IMR-90 (cell line): ENCODE measurements at regions not wholly inside any gene's neighbourhood (a gene's known extent, or its start where the extent isn't known, plus 50 kb on each side); places are given as distances from the start of the nearest gene placed in this dataset.

Source experiments
- ATAC-seq: fragments of 200-7000 bp; cut with Tn5 transposase; 2 replicates; pipeline ENCODE4 v1.9.1; 2020; ENCODE audit warnings: low read depth, mild to moderate bottlenecking, moderate library complexity
- BruUV-seq: library from RNA; stranded (reverse); fragments of 400-500 nt; replicated peaks from 2 replicates; lab custom pipeline; 2021; lab: Mats Ljungman, UMichigan
- CTCF ChIA-PET: fragments of 300-600 bp; formaldehyde crosslinking; extraction: SDS; loops from one replicate; lab custom pipeline; 2021; ENCODE audit warnings: antibody characterized with exemption; lab: Yijun Ruan, JAX
- POLR2A ChIA-PET: fragments of 300-600 bp; sonication (Branson Sonifier 250); formaldehyde crosslinking; loops from one replicate; lab custom pipeline; 2022; ENCODE audit warnings: antibody characterized with exemption; ENCODE audit not compliant: unreplicated experiment; lab: Charles Lee
- DNase-seq: peaks from one replicate; pipeline ENCODE4 v3.0.0; 2013
- H2AFZ ChIP-seq: replicated peaks from 2 replicates; pipeline ENCODE3; 2013; ENCODE audit warnings: low read length, mild to moderate bottlenecking; ENCODE audit not compliant: poor library complexity
- H2AK5ac ChIP-seq: 2 replicates; pipeline ENCODE4 v1.6.1; 2013; ENCODE audit warnings: low read depth, low read length, inconsistent platforms
- H2AK9ac ChIP-seq: replicated peaks from 2 replicates; pipeline ENCODE3; 2013; ENCODE audit warnings: mild to moderate bottlenecking, low read depth, low read length, moderate library complexity; ENCODE audit not compliant: poor library complexity
- H2BK120ac ChIP-seq: 2 replicates; pipeline ENCODE4 v1.6.1; 2013; ENCODE audit warnings: low read depth, low read length, inconsistent platforms
- H2BK15ac ChIP-seq: 3 replicates; pipeline ENCODE4 v1.6.1; 2013; ENCODE audit warnings: low read depth, low read length, inconsistent platforms
- H2BK20ac ChIP-seq: 2 replicates; pipeline ENCODE4 v1.6.1; 2013; ENCODE audit warnings: low read depth, mild to moderate bottlenecking, inconsistent platforms, low read length, moderate library complexity
- H2BK5ac ChIP-seq: 2 replicates; pipeline ENCODE4 v1.6.1; 2013; ENCODE audit warnings: mild to moderate bottlenecking, low read depth, low read length, inconsistent platforms; ENCODE audit not compliant: poor library complexity, severe bottlenecking
- H3K14ac ChIP-seq: replicated peaks from 2 replicates; pipeline ENCODE4 v1.6.1; 2013; ENCODE audit warnings: low read depth, low read length, inconsistent platforms
- H3K18ac ChIP-seq: 2 replicates; pipeline ENCODE4 v1.6.1; 2013; ENCODE audit warnings: low read depth, low read length, control low read depth
- H3K23ac ChIP-seq: 2 replicates; pipeline ENCODE4 v1.6.1; 2013; ENCODE audit warnings: low read depth, low read length, inconsistent platforms
- H3K27ac ChIP-seq: 2 replicates; pipeline ENCODE4 v1.5.1; 2013; ENCODE audit warnings: mild to moderate bottlenecking, control low read depth, low read length; ENCODE audit not compliant: insufficient read depth
- H3K27me3 ChIP-seq: 2 replicates; pipeline ENCODE4 v1.6.1; 2013; ENCODE audit warnings: low read length; ENCODE audit not compliant: control insufficient read depth, insufficient read depth
- H3K36me3 ChIP-seq: 2 replicates; pipeline ENCODE4 v1.6.1; 2013; ENCODE audit warnings: low read length, mixed read lengths; ENCODE audit not compliant: control insufficient read depth, insufficient read depth
- H3K4ac ChIP-seq: 2 replicates; pipeline ENCODE4 v1.6.1; 2013; ENCODE audit warnings: low read depth, low read length, inconsistent platforms
- H3K4me1 ChIP-seq: 2 replicates; pipeline ENCODE4 v1.6.1; 2013; ENCODE audit warnings: low read length, mixed read lengths; ENCODE audit not compliant: control insufficient read depth, insufficient read depth
- H3K4me2 ChIP-seq: 2 replicates; pipeline ENCODE4 v1.6.1; 2013; ENCODE audit warnings: low read depth, mild to moderate bottlenecking, control low read depth, low read length, moderate library complexity
- H3K4me3 ChIP-seq: 2 replicates; pipeline ENCODE4 v1.5.1; 2013; ENCODE audit warnings: low read depth, mild to moderate bottlenecking, control low read depth, low read length, moderate library complexity; ENCODE audit not compliant: insufficient read depth
- H3K56ac ChIP-seq: 2 replicates; pipeline ENCODE4 v1.6.1; 2013; ENCODE audit warnings: low read length, inconsistent platforms; ENCODE audit not compliant: insufficient read depth; ENCODE audit errors: extremely low read depth
- H3K79me1 ChIP-seq, 2 experiments: 2 replicates each; pipeline ENCODE4 v1.6.1; 2013; ENCODE audit warnings: low read length in 2 of 2, inconsistent platforms in 1 of 2, low read depth in 1 of 2
- H3K9ac ChIP-seq: 2 replicates; pipeline ENCODE4 v1.6.1; 2013; ENCODE audit warnings: low read depth, low read length, control low read depth
- H3K9me1 ChIP-seq: 2 replicates; pipeline ENCODE4 v1.6.1; 2013; ENCODE audit warnings: low read length, inconsistent platforms; ENCODE audit not compliant: insufficient read depth
- H3K9me3 ChIP-seq: 2 replicates; pipeline ENCODE4 v1.6.1; 2013; ENCODE audit warnings: low read length; ENCODE audit not compliant: control insufficient read depth, insufficient read depth
- H4K20me1 ChIP-seq: 2 replicates; pipeline ENCODE4 v1.6.1; 2013; ENCODE audit warnings: low read length, inconsistent platforms; ENCODE audit not compliant: insufficient read depth
- H4K5ac ChIP-seq: 2 replicates; pipeline ENCODE4 v1.6.1; 2013; ENCODE audit warnings: mild to moderate bottlenecking, low read depth, low read length, control low read depth
- H4K8ac ChIP-seq, 2 experiments: 2 replicates each; pipeline ENCODE4 v1.6.1; 2013; ENCODE audit warnings: low read depth in 2 of 2, low read length in 2 of 2, control low read depth in 1 of 2, inconsistent platforms in 1 of 2
- H4K91ac ChIP-seq: 2 replicates; pipeline ENCODE4 v1.6.1; 2013; ENCODE audit warnings: low read depth, low read length, inconsistent platforms; ENCODE audit not compliant: insufficient read depth
- BHLHE40 ChIP-seq: fragments of 150-350 bp; IDR thresholded peaks from 2 replicates; pipeline ENCODE4 v1.6.1; 2016; ENCODE audit warnings: mild to moderate bottlenecking, low read depth, low read length
- CEBPB ChIP-seq: IDR thresholded peaks from 2 replicates; pipeline ENCODE4 v1.6.1; 2012; ENCODE audit warnings: low read depth, low read length, improper control_type of control experiment
- CHD1 ChIP-seq: IDR thresholded peaks from 2 replicates; pipeline ENCODE4 v1.6.1; 2012; ENCODE audit warnings: low read depth, low read length, improper control_type of control experiment
- CTCF ChIP-seq: conservative IDR thresholded peaks from 2 replicates; pipeline ENCODE4 v1.5.1; 2012; ENCODE audit warnings: mild to moderate bottlenecking, low read depth, low read length, improper control_type of control experiment
- FOS ChIP-seq: fragments of 150-350 bp; IDR thresholded peaks from 2 replicates; pipeline ENCODE4 v1.6.1; 2016; ENCODE audit warnings: low read depth, low read length
- MAFK ChIP-seq: IDR thresholded peaks from 2 replicates; pipeline ENCODE4 v1.6.1; 2012; ENCODE audit warnings: low read depth, low read length, improper control_type of control experiment
- MAZ ChIP-seq: IDR thresholded peaks from 2 replicates; pipeline ENCODE4 v1.6.1; 2012; ENCODE audit warnings: low read depth, mild to moderate bottlenecking, low read length, improper control_type of control experiment, moderate library complexity, borderline replicate concordance
- MXI1 ChIP-seq: IDR thresholded peaks from 2 replicates; pipeline ENCODE4 v1.6.1; 2012; ENCODE audit warnings: low read depth, mild to moderate bottlenecking, low read length, moderate library complexity, borderline replicate concordance
- NFE2L2 ChIP-seq: fragments of 150-350 bp; IDR thresholded peaks from 2 replicates; pipeline ENCODE4 v1.6.1; 2016; ENCODE audit warnings: low read depth, mild to moderate bottlenecking, low read length
- POLR2A ChIP-seq: IDR thresholded peaks from 2 replicates; pipeline ENCODE4 v1.6.1; 2012; ENCODE audit warnings: mild to moderate bottlenecking, low read depth, low read length
- RAD21 ChIP-seq: IDR thresholded peaks from 2 replicates; pipeline ENCODE4 v1.6.1; 2012; ENCODE audit warnings: low read length, improper control_type of control experiment
- RCOR1 ChIP-seq: IDR thresholded peaks from 2 replicates; pipeline ENCODE4 v1.6.1; 2012; ENCODE audit warnings: mild to moderate bottlenecking, low read length, improper control_type of control experiment; ENCODE audit not compliant: insufficient replicate concordance
- RFX5 ChIP-seq: IDR thresholded peaks from 2 replicates; pipeline ENCODE4 v1.8.0; 2012; ENCODE audit warnings: low read depth, mild to moderate bottlenecking, low read length, moderate library complexity
- SMC3 ChIP-seq: fragments of 150-350 bp; IDR thresholded peaks from 2 replicates; pipeline ENCODE4 v1.6.1; 2016; ENCODE audit warnings: low read depth, mild to moderate bottlenecking, antibody characterized with exemption, low read length, moderate library complexity
- USF2 ChIP-seq: fragments of 150-350 bp; IDR thresholded peaks from 2 replicates; pipeline ENCODE4 v1.6.1; 2017; ENCODE audit warnings: mild to moderate bottlenecking, antibody characterized with exemption, low read length, low read depth
- WGBS, 2 experiments: methylation state at CpG; one replicate each; pipeline versions ENCODE4 v1.1.5 to v1.1.7; 2013; ENCODE audit warnings: missing lambda C conversion rate in 2 of 2; ENCODE audit not compliant: insufficient read length in 1 of 2; ENCODE audit errors: extremely low coverage in 2 of 2; 5-methylcytosine and 5-hydroxymethylcytosine counted together
- dilution Hi-C: fragments of 300-500 bp; cut with HindIII; formaldehyde crosslinking; loops from one replicate; pipeline ENCODE4 v1.14.3; 2018; ENCODE audit warnings: low sequenced_read_pairs; ENCODE audit not compliant: unreplicated experiment
- in situ Hi-C: fragments of 300-500 bp; cut with MboI; formaldehyde crosslinking; loops from 3 replicates; pipeline ENCODE4 v1.14.3; 2019; ENCODE audit warnings: low sequenced_read_pairs, inconsistent platforms, mixed read lengths
- intact Hi-C: fragments of 100-400 bp; cut with micrococcal nuclease; formaldehyde crosslinking; loops from 2 replicates; pipeline ENCODE4 v1.10.0; 2022
- TF ChIP-seq, protein P1 (sequence below): fragments of 150-350 bp; IDR thresholded peaks from 2 replicates; pipeline ENCODE4 v1.6.1; 2016; ENCODE audit warnings: low read depth, mild to moderate bottlenecking, low read length, moderate library complexity, borderline replicate concordance

GRCh38 chr6:2447318-2447920 lies 202.0 kb upstream of the GMDS start:
- no peak overlapping the region for H4K91ac ChIP-seq
- H2BK15ac ChIP-seq = no peak overlapping the region
- CTCF ChIA-PET = interaction anchor here (1.0 kb wide), 1 partner anchor 851 kb away, joined by 3 read pairs; no protein-coding TSS in a partner anchor
- H3K9me3 ChIP-seq = no peaks in the 10 kb centered on the region
- TF ChIP-seq NFE2L2 (no peak), POLR2A (no peak), USF2 (no peak), MXI1 (no peak), FOS (no peak), RAD21 (no peak), MAZ (no peak), CHD1 (no peak), CEBPB (no peak), SMC3 (no peak), RFX5 (no peak), RCOR1 (no peak), CTCF (no peak), MAFK (no peak), BHLHE40 (no peak)
- TF ChIP-seq, protein P1, sequence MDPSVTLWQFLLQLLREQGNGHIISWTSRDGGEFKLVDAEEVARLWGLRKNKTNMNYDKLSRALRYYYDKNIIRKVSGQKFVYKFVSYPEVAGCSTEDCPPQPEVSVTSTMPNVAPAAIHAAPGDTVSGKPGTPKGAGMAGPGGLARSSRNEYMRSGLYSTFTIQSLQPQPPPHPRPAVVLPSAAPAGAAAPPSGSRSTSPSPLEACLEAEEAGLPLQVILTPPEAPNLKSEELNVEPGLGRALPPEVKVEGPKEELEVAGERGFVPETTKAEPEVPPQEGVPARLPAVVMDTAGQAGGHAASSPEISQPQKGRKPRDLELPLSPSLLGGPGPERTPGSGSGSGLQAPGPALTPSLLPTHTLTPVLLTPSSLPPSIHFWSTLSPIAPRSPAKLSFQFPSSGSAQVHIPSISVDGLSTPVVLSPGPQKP = no peak
- H3K27me3 ChIP-seq = no peaks in the 10 kb centered on the region; the same call in 1 of the 2 replicates
- H3K4me3 ChIP-seq = no peak overlapping the region
- intact Hi-C loops (loop anchor here (10.0 kb wide), 1 partner anchor 473 kb away; no protein-coding TSS in a partner anchor), in situ Hi-C loops (no loop called here), dilution Hi-C loops (no loop called here)
- no peak overlapping the region for H2BK120ac ChIP-seq
- H3K79me1 ChIP-seq = no peaks in the 10 kb centered on the region
- H3K23ac ChIP-seq = no peak overlapping the region
- H3K56ac ChIP-seq = no peak overlapping the region
- H3K9ac ChIP-seq = no peak overlapping the region
- H2AK9ac ChIP-seq = no peak overlapping the region
- POLR2A ChIA-PET = no interaction called here
- no peaks in the 10 kb centered on the region for H3K9me1 ChIP-seq
- no peak overlapping the region for H3K14ac ChIP-seq
- H2BK5ac ChIP-seq = no peak overlapping the region
- H3K4me1 ChIP-seq = peaks cover 4% of the 10 kb centered on the region; the same call in 1 of the 2 replicates
- no TSS peak for BruUV-seq
- H4K8ac ChIP-seq = no peak overlapping the region
- no peak overlapping the region for H3K4me2 ChIP-seq
- ATAC-seq (no peak), DNase-seq (no peak)
- H3K27ac ChIP-seq = no peak overlapping the region
- no peak overlapping the region for H3K18ac ChIP-seq
- H4K20me1 ChIP-seq = no peaks in the 10 kb centered on the region
- no peak overlapping the region for H2AK5ac ChIP-seq
- H2BK20ac ChIP-seq = no peak overlapping the region
- 86% methylated on average over 2 of the region's 4 CpGs; no CpG with 5 or more reads in 1 of the 2 experiments for WGBS, 2 experiments
- H3K4ac ChIP-seq = no peak overlapping the region
- H4K5ac ChIP-seq = no peak overlapping the region
- no peaks in the 10 kb centered on the region for H3K36me3 ChIP-seq
- H2AFZ ChIP-seq = no peak overlapping the region
